PC-3 (cell line): ENCODE measurements at regions not wholly inside any gene's neighbourhood (a gene's known extent, or its start where the extent isn't known, plus 50 kb on each side); places are given as distances from the start of the nearest gene placed in this dataset.

Experiments
- EZH2 ChIP-seq: fragments of 300-600 bp; sonication (generic); IDR thresholded peaks from one replicate; pipeline ENCODE4 v1.6.1; 2017; ENCODE audit warnings: antibody characterized with exemption, mild to moderate bottlenecking, low read length; ENCODE audit not compliant: unreplicated experiment
- EZH2phosphoT487 ChIP-seq: fragments of 300-600 bp; sonication (generic); IDR thresholded peaks from 2 replicates; pipeline ENCODE4 v1.6.1; 2018; ENCODE audit warnings: mild to moderate bottlenecking, antibody characterized with exemption, low read length, borderline replicate concordance
- TF ChIP-seq, protein P1 (sequence below): fragments of 300-600 bp; sonication (generic); conservative IDR thresholded peaks from 2 replicates; pipeline ENCODE4 v1.5.1; 2017; ENCODE audit warnings: antibody characterized with exemption, low read depth, mild to moderate bottlenecking, low read length

DNA sequence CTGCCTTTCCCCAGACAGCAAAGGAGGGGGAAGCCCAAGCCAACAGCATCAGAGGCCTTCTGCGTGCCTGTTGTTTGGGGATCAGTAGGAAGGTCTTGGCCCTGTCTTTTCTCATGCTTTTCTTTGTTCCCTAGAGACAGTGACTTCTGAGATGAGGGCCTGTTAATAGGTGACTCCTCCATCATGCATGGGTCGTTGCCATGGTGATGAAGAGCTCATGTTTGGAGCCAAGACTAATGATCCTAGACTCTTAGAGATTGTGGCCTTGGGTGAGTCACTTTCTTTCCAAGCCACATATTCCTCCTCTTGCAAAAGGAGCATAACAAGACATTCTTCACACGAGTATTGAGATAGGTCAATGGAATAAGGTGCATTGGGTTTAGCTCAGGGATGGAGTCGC is 201.1 kb upstream of the ASIC2 start:
- TF ChIP-seq, protein P1, sequence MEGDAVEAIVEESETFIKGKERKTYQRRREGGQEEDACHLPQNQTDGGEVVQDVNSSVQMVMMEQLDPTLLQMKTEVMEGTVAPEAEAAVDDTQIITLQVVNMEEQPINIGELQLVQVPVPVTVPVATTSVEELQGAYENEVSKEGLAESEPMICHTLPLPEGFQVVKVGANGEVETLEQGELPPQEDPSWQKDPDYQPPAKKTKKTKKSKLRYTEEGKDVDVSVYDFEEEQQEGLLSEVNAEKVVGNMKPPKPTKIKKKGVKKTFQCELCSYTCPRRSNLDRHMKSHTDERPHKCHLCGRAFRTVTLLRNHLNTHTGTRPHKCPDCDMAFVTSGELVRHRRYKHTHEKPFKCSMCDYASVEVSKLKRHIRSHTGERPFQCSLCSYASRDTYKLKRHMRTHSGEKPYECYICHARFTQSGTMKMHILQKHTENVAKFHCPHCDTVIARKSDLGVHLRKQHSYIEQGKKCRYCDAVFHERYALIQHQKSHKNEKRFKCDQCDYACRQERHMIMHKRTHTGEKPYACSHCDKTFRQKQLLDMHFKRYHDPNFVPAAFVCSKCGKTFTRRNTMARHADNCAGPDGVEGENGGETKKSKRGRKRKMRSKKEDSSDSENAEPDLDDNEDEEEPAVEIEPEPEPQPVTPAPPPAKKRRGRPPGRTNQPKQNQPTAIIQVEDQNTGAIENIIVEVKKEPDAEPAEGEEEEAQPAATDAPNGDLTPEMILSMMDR, result no peak
- TF ChIP-seq EZH2 (no peak), EZH2phosphoT487 (no peak)
